WTC11 (cell line): ENCODE measurements at regions not wholly inside any gene's neighbourhood (a gene's known extent, or its start where the extent isn't known, plus 50 kb on each side); places are given as distances from the start of the nearest gene placed in this dataset.

Experiments
- ATAC-seq: fragments of 200-7000 bp; cut with Tn5 transposase; 2 replicates; pipeline ENCODE4 v1.10.0; 2021; ENCODE audit warnings: mild to moderate bottlenecking, moderate library complexity
- CTCF ChIA-PET: fragments of 300-600 bp; sonication (Branson Sonifier 250); formaldehyde crosslinking; loops from one replicate; lab custom pipeline; 2021; ENCODE audit warnings: antibody characterized with exemption; lab: Charles Lee
- POLR2A ChIA-PET: fragments of 350-600 bp; sonication (Branson Sonifier 250); formaldehyde crosslinking; loops from one replicate; lab custom pipeline; 2021; ENCODE audit warnings: antibody characterized with exemption; lab: Charles Lee
- DNase-seq: peaks from one replicate; pipeline ENCODE4 v3.0.0; 2021; ENCODE audit warnings: low spot score
- H3K27ac Mint-ChIP-seq: 2 replicates; pipeline ENCODE4 v1.8.0; 2021; ENCODE audit warnings: mixed read lengths
- H3K27me3 Mint-ChIP-seq: 2 replicates; pipeline ENCODE4 v1.8.0; 2021; ENCODE audit warnings: low read depth, mild to moderate bottlenecking, moderate library complexity, mixed read lengths
- H3K36me3 Mint-ChIP-seq: 2 replicates; pipeline ENCODE4 v1.8.0; 2021; ENCODE audit warnings: mixed read lengths
- H3K4me1 Mint-ChIP-seq: 2 replicates; pipeline ENCODE4 v1.8.0; 2022; ENCODE audit warnings: mixed read lengths
- H3K4me3 Mint-ChIP-seq: 2 replicates; pipeline ENCODE4 v1.8.0; 2021; ENCODE audit warnings: mild to moderate bottlenecking, moderate library complexity, mixed read lengths
- H3K9me3 Mint-ChIP-seq: 2 replicates; pipeline ENCODE4 v1.8.0; 2021; ENCODE audit warnings: mixed read lengths
- AR ChIP-seq: fragments of 250-450 bp; sonication (Bioruptor Pico); IDR thresholded peaks from 2 replicates; pipeline ENCODE4 v1.9.0; 2021; ENCODE audit warnings: mild to moderate bottlenecking
- ATF2 ChIP-seq: sonication (generic); formaldehyde crosslinking; IDR thresholded peaks from 2 replicates; pipeline ENCODE4 v1.8.1; 2022; ENCODE audit warnings: low read depth, missing genetic modification reagents, borderline replicate concordance
- GRHL2 ChIP-seq: fragments of 250-450 bp; sonication (Bioruptor Pico); IDR thresholded peaks from 2 replicates; pipeline ENCODE4 v1.8.0; 2022; ENCODE audit warnings: mild to moderate bottlenecking, moderate library complexity; ENCODE audit not compliant: insufficient replicate concordance, severe bottlenecking
- GTF2I ChIP-seq: fragments of 250-450 bp; sonication (Bioruptor Pico); conservative IDR thresholded peaks from 2 replicates; pipeline ENCODE4 v1.4.0; 2021; ENCODE audit warnings: mild to moderate bottlenecking
- IRF1 ChIP-seq: sonication (generic); formaldehyde crosslinking; IDR thresholded peaks from 2 replicates; pipeline ENCODE4 v1.8.0; 2023; ENCODE audit warnings: missing genetic modification reagents
- JAZF1 ChIP-seq: fragments of 250-450 bp; sonication (Bioruptor Pico); IDR thresholded peaks from 2 replicates; pipeline ENCODE4 v1.9.0; 2021; ENCODE audit warnings: moderate library complexity, mild to moderate bottlenecking, inconsistent platforms
- JUN ChIP-seq: sonication (generic); formaldehyde crosslinking; IDR thresholded peaks from 2 replicates; pipeline ENCODE4 v1.8.0; 2023; ENCODE audit warnings: mild to moderate bottlenecking, missing genetic modification reagents
- MAX ChIP-seq: sonication (generic); formaldehyde crosslinking; IDR thresholded peaks from 2 replicates; pipeline ENCODE4 v1.8.0; 2022; ENCODE audit warnings: mild to moderate bottlenecking, missing genetic modification reagents
- MYBL2 ChIP-seq: sonication (generic); formaldehyde crosslinking; IDR thresholded peaks from 2 replicates; pipeline ENCODE4 v1.8.1; 2023; ENCODE audit warnings: mild to moderate bottlenecking, moderate library complexity, missing genetic modification reagents
- OVOL2 ChIP-seq: fragments of 250-450 bp; sonication (Bioruptor Pico); IDR thresholded peaks from 2 replicates; pipeline ENCODE4 v1.9.0; 2021; ENCODE audit warnings: mild to moderate bottlenecking, borderline replicate concordance
- RORB ChIP-seq: fragments of 250-450 bp; sonication (Bioruptor Pico); IDR thresholded peaks from 2 replicates; pipeline ENCODE4 v1.9.0; 2021; ENCODE audit warnings: mild to moderate bottlenecking
- STAT6 ChIP-seq: sonication (generic); formaldehyde crosslinking; conservative IDR thresholded peaks from 2 replicates; pipeline ENCODE4 v1.8.1; 2023; ENCODE audit warnings: mild to moderate bottlenecking, low read depth, missing genetic modification reagents, moderate library complexity
- TEAD1 ChIP-seq: sonication (generic); formaldehyde crosslinking; IDR thresholded peaks from 2 replicates; pipeline ENCODE4 v1.8.0; 2022; ENCODE audit warnings: mild to moderate bottlenecking, missing genetic modification reagents
- TP53 ChIP-seq: sonication (generic); formaldehyde crosslinking; IDR thresholded peaks from 2 replicates; pipeline ENCODE4 v1.8.1; 2023; ENCODE audit warnings: mild to moderate bottlenecking, missing genetic modification reagents
- USF2 ChIP-seq: sonication (generic); formaldehyde crosslinking; IDR thresholded peaks from 2 replicates; pipeline ENCODE4 v1.8.1; 2023; ENCODE audit warnings: mild to moderate bottlenecking, missing genetic modification reagents, moderate library complexity
- ZBTB21 ChIP-seq: sonication (generic); formaldehyde crosslinking; IDR thresholded peaks from 2 replicates; pipeline ENCODE4 v1.8.1; 2023; ENCODE audit warnings: mild to moderate bottlenecking, missing genetic modification reagents, borderline replicate concordance
- ZNF281 ChIP-seq: sonication (generic); formaldehyde crosslinking; IDR thresholded peaks from 2 replicates; pipeline ENCODE4 v1.8.0; 2023; ENCODE audit warnings: mild to moderate bottlenecking, missing genetic modification reagents
- ZNF396 ChIP-seq: fragments of 250-450 bp; sonication (Bioruptor Pico); IDR thresholded peaks from 2 replicates; pipeline ENCODE4 v1.8.0; 2021; ENCODE audit warnings: mild to moderate bottlenecking, moderate library complexity, borderline replicate concordance
- ZNF512 ChIP-seq: sonication (generic); formaldehyde crosslinking; IDR thresholded peaks from 2 replicates; pipeline ENCODE4 v1.8.1; 2022; ENCODE audit warnings: missing genetic modification reagents, borderline replicate concordance
- ZSCAN18 ChIP-seq: fragments of 250-450 bp; sonication (Bioruptor Pico); IDR thresholded peaks from 2 replicates; pipeline ENCODE4 v2.1.2; 2022; ENCODE audit warnings: mild to moderate bottlenecking, moderate library complexity

- TF ChIP-seq TEAD1 (CRISPR knock-in tag), result no peak
- ATAC-seq (no peak), DNase-seq (no peak)
- Mint-ChIP-seq H3K36me3 (no peaks in the 10 kb centered on the region), H3K4me1 (no peaks in the 10 kb centered on the region), H3K4me3 (no peak overlapping the region), H3K27me3 (no peaks in the 10 kb centered on the region), H3K27ac (no peak overlapping the region), H3K9me3 (peaks cover 5% of the 10 kb centered on the region; the same call in 1 of the 2 replicates)
- POLR2A ChIA-PET, result no interaction called here
- CTCF ChIA-PET, result no interaction called here
These were observed 372.0 kb downstream of the CDH10 start for GRCh38 chr5:24272741-24273140.

GRCh38 chr5:24280215-24280614 lies 364.6 kb downstream of the CDH10 start:
- TF ChIP-seq AR (CRISPR knock-in tag) (no peak), TP53 (CRISPR knock-in tag) (no peak), ZSCAN18 (no peak), STAT6 (CRISPR knock-in tag) (no peak), ZNF396 (no peak), JUN (CRISPR knock-in tag) (no peak), GTF2I (CRISPR knock-in tag) (no peak), ATF2 (CRISPR knock-in tag) (no peak), ZNF512 (no peak), GRHL2 (CRISPR knock-in tag) (no peak), ZBTB21 (CRISPR knock-in tag) (no peak), MAX (CRISPR knock-in tag) (no peak), ZNF281 (CRISPR knock-in tag) (no peak), OVOL2 (CRISPR knock-in tag) (no peak), USF2 (CRISPR knock-in tag) (no peak), MYBL2 (CRISPR knock-in tag) (no peak), JAZF1 (CRISPR knock-in tag) (no peak), RORB (CRISPR knock-in tag) (no peak), IRF1 (no peak)
- H3K9me3 Mint-ChIP-seq, result peaks cover under 1% of the 10 kb centered on the region
- no peak overlapping the region for H3K27ac Mint-ChIP-seq
- ChIA-PET POLR2A (no interaction called here), CTCF (no interaction called here)
- H3K27me3 Mint-ChIP-seq, result no peaks in the 10 kb centered on the region
- ATAC-seq (no peak), DNase-seq (no peak)
- H3K4me3 Mint-ChIP-seq, result no peak overlapping the region
- no peaks in the 10 kb centered on the region for H3K4me1 Mint-ChIP-seq
- no peaks in the 10 kb centered on the region for H3K36me3 Mint-ChIP-seq
